ENCODE measurements at regions not wholly inside any gene's neighbourhood (a gene's known extent, or its start where the extent isn't known, plus 50 kb on each side); places are given as distances from the start of the nearest gene placed in this dataset.

- no peaks in the 10 kb centered on the region for H3K27me3 ChIP-seq (ENCODE audit: control insufficient read depth in 3 of 3, insufficient read depth in 3 of 3, low read length in 3 of 3)
- H3K9ac ChIP-seq (ENCODE audit: low read depth in 1 of 3, low read length in 3 of 3) = no peak overlapping the region
- no peak overlapping the region for H3K27ac ChIP-seq (ENCODE audit: low read depth, low read length)
- H3K36me3 ChIP-seq (ENCODE audit: control insufficient read depth in 3 of 3, insufficient read depth in 3 of 3, low read length in 3 of 3) = no peaks in the 10 kb centered on the region
- peaks cover 0 to 6% (median 0%) of the 10 kb centered on the region in 3 donors for H3K9me3 ChIP-seq (ENCODE audit: control insufficient read depth in 3 of 3, low read length in 3 of 3)
- no peaks in the 10 kb centered on the region for H3K4me1 ChIP-seq (ENCODE audit: control insufficient read depth in 3 of 3, insufficient read depth in 3 of 3, low read length in 3 of 3)
- H3K4me3 ChIP-seq (ENCODE audit: low read length in 3 of 3) = no peak overlapping the region
Observed at GRCh38 chr9:80866121-80866520, 823.2 kb downstream of the TLE1 start.

GRCh38 chr9:80843028-80843427 is 846.3 kb downstream of the TLE1 start:
- Histone ChIP-seq H3K4me3 (ENCODE audit: low read length in 3 of 3) (no peak overlapping the region), H3K9me3 (ENCODE audit: control insufficient read depth in 3 of 3, low read length in 3 of 3) (no peaks in the 10 kb centered on the region), H3K9ac (ENCODE audit: low read depth in 1 of 3, low read length in 3 of 3) (no peak overlapping the region), H3K36me3 (ENCODE audit: control insufficient read depth in 3 of 3, insufficient read depth in 3 of 3, low read length in 3 of 3) (no peaks in the 10 kb centered on the region), H3K27me3 (ENCODE audit: control insufficient read depth in 3 of 3, insufficient read depth in 3 of 3, low read length in 3 of 3) (no peaks in the 10 kb centered on the region), H3K4me1 (ENCODE audit: control insufficient read depth in 3 of 3, insufficient read depth in 3 of 3, low read length in 3 of 3) (peaks cover 0 to 3% (median 3%) of the 10 kb centered on the region in 3 donors), H3K27ac (ENCODE audit: low read depth, low read length) (no peak overlapping the region)

- no peaks in the 10 kb centered on the region for H3K9me3 ChIP-seq (ENCODE audit: control insufficient read depth in 3 of 3, low read length in 3 of 3)
- H3K4me1 ChIP-seq (ENCODE audit: control insufficient read depth in 3 of 3, insufficient read depth in 3 of 3, low read length in 3 of 3) = peaks cover 0 to 3% (median 3%) of the 10 kb centered on the region in 3 donors
- H3K9ac ChIP-seq (ENCODE audit: low read depth in 1 of 3, low read length in 3 of 3) = no peak overlapping the region
- H3K36me3 ChIP-seq (ENCODE audit: control insufficient read depth in 3 of 3, insufficient read depth in 3 of 3, low read length in 3 of 3) = no peaks in the 10 kb centered on the region
- no peaks in the 10 kb centered on the region for H3K27me3 ChIP-seq (ENCODE audit: control insufficient read depth in 3 of 3, insufficient read depth in 3 of 3, low read length in 3 of 3)
- no peak overlapping the region for H3K4me3 ChIP-seq (ENCODE audit: low read length in 3 of 3)
- H3K27ac ChIP-seq (ENCODE audit: low read depth, low read length) = no peak overlapping the region
Observed at GRCh38 chr9:80842389-80842788, 847.0 kb downstream of the TLE1 start.

- H3K36me3 ChIP-seq (ENCODE audit: control insufficient read depth in 3 of 3, insufficient read depth in 3 of 3, low read length in 3 of 3) = no peaks in the 10 kb centered on the region
- H3K9me3 ChIP-seq (ENCODE audit: control insufficient read depth in 3 of 3, low read length in 3 of 3) = no peaks in the 10 kb centered on the region
- peaks cover 0 to 3% (median 3%) of the 10 kb centered on the region in 3 donors for H3K4me1 ChIP-seq (ENCODE audit: control insufficient read depth in 3 of 3, insufficient read depth in 3 of 3, low read length in 3 of 3)
- H3K27ac ChIP-seq (ENCODE audit: low read depth, low read length) = no peak overlapping the region
- H3K27me3 ChIP-seq (ENCODE audit: control insufficient read depth in 3 of 3, insufficient read depth in 3 of 3, low read length in 3 of 3) = no peaks in the 10 kb centered on the region
- no peak overlapping the region for H3K9ac ChIP-seq (ENCODE audit: low read depth in 1 of 3, low read length in 3 of 3)
- no peak overlapping the region for H3K4me3 ChIP-seq (ENCODE audit: low read length in 3 of 3)
Observed at GRCh38 chr9:80841888-80842287, 847.5 kb downstream of the TLE1 start.

GRCh38 chr9:80839821-80840675 is 849.3 kb downstream of the TLE1 start:
- no peak overlapping the region for H3K27ac ChIP-seq (ENCODE audit: low read depth, low read length)
- H3K4me3 ChIP-seq (ENCODE audit: low read length in 3 of 3) = no peak overlapping the region
- H3K9ac ChIP-seq (ENCODE audit: low read depth in 1 of 3, low read length in 3 of 3) = no peak overlapping the region
- H3K36me3 ChIP-seq (ENCODE audit: control insufficient read depth in 3 of 3, insufficient read depth in 3 of 3, low read length in 3 of 3) = no peaks in the 10 kb centered on the region
- H3K4me1 ChIP-seq (ENCODE audit: control insufficient read depth in 3 of 3, insufficient read depth in 3 of 3, low read length in 3 of 3) = peaks cover 0 to 3% (median 3%) of the 10 kb centered on the region in 3 donors
- H3K9me3 ChIP-seq (ENCODE audit: control insufficient read depth in 3 of 3, low read length in 3 of 3) = no peaks in the 10 kb centered on the region
- no peaks in the 10 kb centered on the region for H3K27me3 ChIP-seq (ENCODE audit: control insufficient read depth in 3 of 3, insufficient read depth in 3 of 3, low read length in 3 of 3)

GRCh38 chr9:80836013-80836412 is 853.3 kb downstream of the TLE1 start:
- no peak overlapping the region for H3K9ac ChIP-seq (ENCODE audit: low read depth in 1 of 3, low read length in 3 of 3)

GRCh38 chr9:80831751-80832150 is 857.6 kb downstream of the TLE1 start:
- no peaks in the 10 kb centered on the region for H3K36me3 ChIP-seq (ENCODE audit: control insufficient read depth in 3 of 3, insufficient read depth in 3 of 3, low read length in 3 of 3)
- H3K27ac ChIP-seq (ENCODE audit: low read depth, low read length) = no peak overlapping the region
- H3K4me1 ChIP-seq (ENCODE audit: control insufficient read depth in 3 of 3, insufficient read depth in 3 of 3, low read length in 3 of 3) = no peaks in the 10 kb centered on the region
- no peaks in the 10 kb centered on the region for H3K27me3 ChIP-seq (ENCODE audit: control insufficient read depth in 3 of 3, insufficient read depth in 3 of 3, low read length in 3 of 3)
- H3K9me3 ChIP-seq (ENCODE audit: control insufficient read depth in 3 of 3, low read length in 3 of 3) = no peaks in the 10 kb centered on the region
- H3K9ac ChIP-seq (ENCODE audit: low read depth in 1 of 3, low read length in 3 of 3) = no peak overlapping the region
- H3K4me3 ChIP-seq (ENCODE audit: low read length in 3 of 3) = no peak overlapping the region

More at GRCh38 chr9:80836013-80836412, 853.3 kb downstream of the TLE1 start:
- Histone ChIP-seq H3K36me3 (ENCODE audit: control insufficient read depth in 3 of 3, insufficient read depth in 3 of 3, low read length in 3 of 3) (no peaks in the 10 kb centered on the region), H3K27ac (ENCODE audit: low read depth, low read length) (no peak overlapping the region), H3K9me3 (ENCODE audit: control insufficient read depth in 3 of 3, low read length in 3 of 3) (no peaks in the 10 kb centered on the region), H3K27me3 (ENCODE audit: control insufficient read depth in 3 of 3, insufficient read depth in 3 of 3, low read length in 3 of 3) (no peaks in the 10 kb centered on the region), H3K4me3 (ENCODE audit: low read length in 3 of 3) (no peak overlapping the region), H3K4me1 (ENCODE audit: control insufficient read depth in 3 of 3, insufficient read depth in 3 of 3, low read length in 3 of 3) (no peaks in the 10 kb centered on the region)

- Histone ChIP-seq H3K36me3 (ENCODE audit: control insufficient read depth in 3 of 3, insufficient read depth in 3 of 3, low read length in 3 of 3) (no peaks in the 10 kb centered on the region), H3K9ac (ENCODE audit: low read depth in 1 of 3, low read length in 3 of 3) (no peak overlapping the region), H3K27me3 (ENCODE audit: control insufficient read depth in 3 of 3, insufficient read depth in 3 of 3, low read length in 3 of 3) (no peaks in the 10 kb centered on the region), H3K4me1 (ENCODE audit: control insufficient read depth in 3 of 3, insufficient read depth in 3 of 3, low read length in 3 of 3) (no peaks in the 10 kb centered on the region), H3K9me3 (ENCODE audit: control insufficient read depth in 3 of 3, low read length in 3 of 3) (no peaks in the 10 kb centered on the region), H3K4me3 (ENCODE audit: low read length in 3 of 3) (no peak overlapping the region), H3K27ac (ENCODE audit: low read depth, low read length) (no peak overlapping the region)
Observed at GRCh38 chr9:80811656-80812055, 877.7 kb downstream of the TLE1 start.

- H3K9me3 ChIP-seq (ENCODE audit: control insufficient read depth in 3 of 3, low read length in 3 of 3) = no peaks in the 10 kb centered on the region
- no peaks in the 10 kb centered on the region for H3K4me1 ChIP-seq (ENCODE audit: control insufficient read depth in 3 of 3, insufficient read depth in 3 of 3, low read length in 3 of 3)
- H3K4me3 ChIP-seq (ENCODE audit: low read length in 3 of 3) = no peak overlapping the region
- no peaks in the 10 kb centered on the region for H3K36me3 ChIP-seq (ENCODE audit: control insufficient read depth in 3 of 3, insufficient read depth in 3 of 3, low read length in 3 of 3)
- H3K27me3 ChIP-seq (ENCODE audit: control insufficient read depth in 3 of 3, insufficient read depth in 3 of 3, low read length in 3 of 3) = no peaks in the 10 kb centered on the region
- no peak overlapping the region for H3K9ac ChIP-seq (ENCODE audit: low read depth in 1 of 3, low read length in 3 of 3)
- no peak overlapping the region for H3K27ac ChIP-seq (ENCODE audit: low read depth, low read length)
Observed at GRCh38 chr9:80811003-80811402, 878.3 kb downstream of the TLE1 start.

GRCh38 chr9:80806671-80807070 is 882.7 kb downstream of the TLE1 start:
- Histone ChIP-seq H3K4me3 (ENCODE audit: low read length in 3 of 3) (no peak overlapping the region), H3K9ac (ENCODE audit: low read depth in 1 of 3, low read length in 3 of 3) (no peak overlapping the region), H3K27ac (ENCODE audit: low read depth, low read length) (no peak overlapping the region), H3K4me1 (ENCODE audit: control insufficient read depth in 3 of 3, insufficient read depth in 3 of 3, low read length in 3 of 3) (no peaks in the 10 kb centered on the region), H3K9me3 (ENCODE audit: control insufficient read depth in 3 of 3, low read length in 3 of 3) (no peaks in the 10 kb centered on the region), H3K36me3 (ENCODE audit: control insufficient read depth in 3 of 3, insufficient read depth in 3 of 3, low read length in 3 of 3) (no peaks in the 10 kb centered on the region), H3K27me3 (ENCODE audit: control insufficient read depth in 3 of 3, insufficient read depth in 3 of 3, low read length in 3 of 3) (no peaks in the 10 kb centered on the region)
